ENCODE measurements at regions not wholly inside any gene's neighbourhood (a gene's known extent, or its start where the extent isn't known, plus 50 kb on each side); places are given as distances from the start of the nearest gene placed in this dataset.
A peak's percentile ranks its signal among the peaks of the same experiment; 100 is the strongest.
"Not testable (repeated sequence)": the region's sequence is repeated elsewhere in the genome, so short reads cannot be mapped to it uniquely, and the experiment has no call there.

DNA sequence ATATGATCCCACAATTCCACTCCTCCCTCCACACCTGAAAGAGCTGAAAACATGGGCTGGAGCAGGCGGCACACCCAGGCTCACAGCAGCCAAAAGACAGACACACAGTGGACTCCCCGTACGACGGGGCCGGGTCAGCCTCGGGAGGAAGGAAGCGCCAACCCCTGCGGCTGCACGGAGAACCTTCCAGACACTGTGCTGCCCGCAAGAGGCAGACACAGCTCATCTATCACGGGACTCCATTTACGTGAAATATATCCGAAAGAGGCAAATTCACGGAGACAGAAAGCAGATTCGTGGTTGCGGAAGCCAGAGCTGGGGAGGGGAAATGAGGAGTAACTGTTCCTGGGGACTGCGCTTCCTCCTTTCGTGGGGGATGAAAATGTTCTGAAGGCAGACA is 165.0 kb downstream of the BRD1 start:
- POLR2A ChIA-PET, result no interaction called here
- ATAC-seq (no peak), DNase-seq (no peak)
- Mint-ChIP-seq H3K27me3 (peaks cover 0 to 2% (median 0%) of the 10 kb centered on the region in 5 donors), H3K4me3 (no peak overlapping the region), H3K9me3 (no peaks in the 10 kb centered on the region), H3K36me3 (peaks cover 0 to 2% (median 0%) of the 10 kb centered on the region in 3 donors), H3K4me1 (peaks cover 11 to 26% (median 23%) of the 10 kb centered on the region in 4 donors), H3K27ac (peak overlapping the region in 2 of 10 donors; percentile 46 to 58)

DNA sequence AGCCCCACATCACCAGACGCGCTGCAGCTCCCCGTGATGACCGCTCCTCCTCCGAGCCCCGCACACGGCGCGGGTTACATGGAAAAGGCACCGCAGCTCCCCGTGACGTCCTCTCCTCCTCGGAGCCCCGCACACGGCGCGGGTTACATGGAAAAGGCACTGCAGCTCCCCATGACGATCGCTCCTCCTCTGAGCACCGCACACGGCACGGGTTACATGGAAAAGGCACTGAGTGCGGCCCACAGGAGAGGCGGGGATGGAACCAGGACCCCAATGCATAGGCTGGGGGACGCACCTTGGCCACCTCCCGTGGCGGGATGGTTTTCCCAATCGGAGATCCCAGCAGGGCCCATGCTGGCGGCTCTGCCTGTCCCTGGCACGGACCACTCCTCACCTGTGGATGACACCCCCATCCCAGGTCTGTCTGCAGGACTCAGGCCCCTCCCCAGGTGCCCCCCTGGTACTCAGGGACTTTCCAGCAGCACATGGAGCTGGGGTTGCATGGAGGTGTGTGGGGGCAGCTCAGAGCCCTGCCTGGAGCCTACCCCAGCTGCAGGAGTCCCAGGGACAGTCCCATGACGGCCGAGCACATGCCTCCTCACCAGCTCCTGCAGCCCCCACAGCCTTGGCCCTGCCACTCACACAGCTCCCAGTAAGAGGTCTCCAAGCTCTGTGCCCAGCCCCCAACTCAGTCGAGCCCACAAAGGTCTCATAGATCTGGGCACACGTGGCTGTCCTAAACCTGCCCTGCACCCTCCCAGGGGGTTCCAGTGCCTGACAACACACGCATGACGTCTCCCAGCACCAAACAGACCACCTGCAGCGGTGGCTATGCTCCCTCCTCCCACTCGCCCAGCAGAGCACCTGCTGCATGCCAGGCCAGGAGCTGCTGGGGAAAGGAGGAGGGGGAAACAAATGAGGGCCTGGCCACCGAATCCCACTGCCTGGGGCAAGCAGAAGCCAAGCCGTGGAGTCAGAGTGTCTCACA is 166.6 kb downstream of the BRD1 start:
- H3K4me3 Mint-ChIP-seq, result no peak overlapping the region
- ATAC-seq, result no peak

DNA sequence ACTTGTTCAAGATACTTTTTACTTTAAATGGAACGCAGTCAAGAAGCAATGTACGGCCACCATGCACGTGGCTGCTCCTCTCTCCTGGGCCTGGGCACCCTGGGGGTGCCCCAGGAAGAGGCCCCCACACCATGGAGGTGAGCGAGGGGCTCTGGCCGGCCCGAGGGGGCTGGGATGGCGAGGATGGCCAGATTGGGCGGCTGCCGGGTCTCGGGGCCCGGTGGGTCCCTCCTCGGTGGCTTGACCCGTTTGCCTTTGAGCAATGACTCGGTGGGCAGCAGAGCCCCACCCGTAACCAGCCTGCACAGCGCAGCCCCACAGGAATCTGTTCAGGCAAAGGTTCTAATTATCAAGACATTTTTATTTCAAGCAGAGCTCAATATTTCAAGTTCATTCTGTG is 167.4 kb downstream of the BRD1 start:
- ATAC-seq, result no peak

More for the DNA sequence above, 166.6 kb downstream of the BRD1 start:
- Mint-ChIP-seq H3K36me3 (peaks cover 0 to 6% (median 0%) of the 10 kb centered on the region in 3 donors), H3K4me1 (peaks cover 11 to 25% (median 24%) of the 10 kb centered on the region in 4 donors), H3K27ac (peak overlapping the region in 1 of 10 donors; percentile 44), H3K27me3 (no peaks in the 10 kb centered on the region), H3K9me3 (no peaks in the 10 kb centered on the region)
- DNase-seq, result peak in 2 of 10 donors; percentile 11 to 56
- POLR2A ChIA-PET, result no interaction called here

DNA sequence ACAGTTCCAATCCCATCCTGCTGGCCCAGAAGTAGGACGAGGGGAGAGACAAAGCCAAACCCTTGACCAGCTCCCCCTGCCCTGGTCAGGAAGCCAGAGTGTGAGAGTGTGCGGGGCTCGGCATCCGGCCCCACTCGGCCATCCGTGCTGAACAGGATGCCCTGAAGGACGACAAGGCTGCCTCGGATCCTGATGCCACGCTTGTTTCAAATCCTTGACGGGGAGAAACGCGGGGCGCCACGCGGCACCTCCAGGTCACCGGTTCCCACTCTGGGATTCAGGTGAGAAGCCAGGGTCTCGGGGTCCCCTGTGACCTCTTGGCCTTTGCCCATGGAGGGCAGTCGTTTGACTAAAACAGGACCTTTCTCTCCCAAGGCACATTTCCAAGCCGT is 167.8 kb downstream of the BRD1 start:
- DNase-seq, result peak in 1 of 10 donors; percentile 13

More for the DNA sequence above, 167.4 kb downstream of the BRD1 start:
- Mint-ChIP-seq H3K9me3 (no peaks in the 10 kb centered on the region), H3K36me3 (peaks cover 0 to 9% (median 2%) of the 10 kb centered on the region in 3 donors), H3K27me3 (no peaks in the 10 kb centered on the region), H3K27ac (peak overlapping the region in 1 of 10 donors; percentile 44), H3K4me3 (no peak overlapping the region), H3K4me1 (peaks cover 14 to 30% (median 27%) of the 10 kb centered on the region in 4 donors)
- POLR2A ChIA-PET, result no interaction called here
- DNase-seq, result peak in 1 of 10 donors; percentile 16

DNA sequence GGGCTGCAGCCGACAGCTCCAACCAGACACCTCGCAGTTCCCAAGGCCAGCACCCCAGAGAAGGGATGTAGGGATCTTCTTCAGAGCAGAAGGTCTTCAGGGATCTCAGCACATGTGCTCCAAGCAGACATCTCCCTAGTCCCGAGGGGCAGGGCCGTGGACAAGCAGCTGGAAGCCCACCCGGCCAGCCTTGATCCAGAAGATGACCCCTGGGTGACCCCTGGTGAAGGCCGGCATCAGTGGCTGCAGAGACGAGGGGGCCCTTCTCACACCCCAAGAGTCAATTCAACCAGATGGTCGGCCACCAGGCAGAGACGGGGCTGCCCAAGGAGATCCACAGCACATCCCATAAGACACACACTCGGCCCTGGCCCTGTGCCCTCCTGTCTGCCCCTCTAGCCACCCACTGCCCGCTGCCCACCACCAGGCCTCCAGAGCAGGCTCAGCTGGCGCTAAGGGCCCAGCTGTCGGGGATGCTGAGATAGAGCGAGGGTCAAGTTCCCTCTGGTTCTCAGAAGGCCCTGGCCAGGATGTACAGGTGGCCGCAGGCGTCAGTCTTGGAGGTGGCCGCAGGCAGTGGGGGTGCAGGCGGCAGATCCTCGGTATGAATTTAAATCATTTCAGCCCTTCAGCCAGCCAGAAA is 168.3 kb downstream of the BRD1 start:
- no peaks in the 10 kb centered on the region for H3K27me3 Mint-ChIP-seq
- peaks cover 14 to 39% (median 35%) of the 10 kb centered on the region in 4 donors for H3K4me1 Mint-ChIP-seq
- no peaks in the 10 kb centered on the region for H3K9me3 Mint-ChIP-seq
- POLR2A ChIA-PET, result no interaction called here
- ATAC-seq (no peak), DNase-seq (peak in 2 of 10 donors; percentile 15 to 59)
- peak overlapping the region in 2 of 10 donors; percentile 2 to 41 for H3K4me3 Mint-ChIP-seq
- no peak overlapping the region for H3K27ac Mint-ChIP-seq
- peaks cover 0 to 15% (median 2%) of the 10 kb centered on the region in 3 donors for H3K36me3 Mint-ChIP-seq

More for the DNA sequence above, 167.8 kb downstream of the BRD1 start:
- Mint-ChIP-seq H3K4me3 (no peak overlapping the region), H3K27me3 (no peaks in the 10 kb centered on the region), H3K4me1 (peaks cover 14 to 34% (median 30%) of the 10 kb centered on the region in 4 donors), H3K36me3 (peaks cover 0 to 12% (median 2%) of the 10 kb centered on the region in 3 donors), H3K27ac (no peak overlapping the region), H3K9me3 (no peaks in the 10 kb centered on the region)
- ATAC-seq, result no peak
- POLR2A ChIA-PET, result no interaction called here

DNA sequence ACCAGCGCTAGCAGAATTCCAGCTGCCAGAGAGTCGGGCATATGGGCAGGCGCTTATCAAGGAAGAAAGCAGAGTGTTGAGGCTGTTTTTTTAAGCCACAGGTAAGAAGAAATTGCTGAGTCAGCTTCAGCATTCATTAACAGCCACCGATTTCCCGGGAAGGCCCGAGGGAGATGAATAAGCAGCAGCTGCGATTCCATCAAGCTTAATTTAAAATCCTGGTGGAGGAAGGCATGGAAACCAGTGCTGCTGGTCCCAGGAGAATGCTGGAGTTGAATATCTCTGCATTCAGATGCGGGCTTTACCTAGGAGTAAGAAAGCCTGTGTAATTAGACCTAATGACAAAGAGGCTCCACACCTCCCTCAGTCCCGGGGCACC is 168.8 kb downstream of the BRD1 start:
- H3K4me1 Mint-ChIP-seq, result peaks cover 14 to 44% (median 37%) of the 10 kb centered on the region in 4 donors
- DNase-seq, result no peak
- POLR2A ChIA-PET, result interaction anchor here (2.4 kb wide), 1 partner anchor 11 kb away, joined by 7 read pairs; no protein-coding TSS in a partner anchor
- no peak for ATAC-seq
- peaks cover 0 to 15% (median 2%) of the 10 kb centered on the region in 3 donors for H3K36me3 Mint-ChIP-seq
- no peaks in the 10 kb centered on the region for H3K9me3 Mint-ChIP-seq
- peak overlapping the region in 6 of 10 donors; percentile 2 to 97 (median 81) for H3K4me3 Mint-ChIP-seq
- H3K27ac Mint-ChIP-seq, result peak overlapping the region in 5 of 10 donors; percentile 51 to 97 (median 80)
- no peaks in the 10 kb centered on the region for H3K27me3 Mint-ChIP-seq

DNA sequence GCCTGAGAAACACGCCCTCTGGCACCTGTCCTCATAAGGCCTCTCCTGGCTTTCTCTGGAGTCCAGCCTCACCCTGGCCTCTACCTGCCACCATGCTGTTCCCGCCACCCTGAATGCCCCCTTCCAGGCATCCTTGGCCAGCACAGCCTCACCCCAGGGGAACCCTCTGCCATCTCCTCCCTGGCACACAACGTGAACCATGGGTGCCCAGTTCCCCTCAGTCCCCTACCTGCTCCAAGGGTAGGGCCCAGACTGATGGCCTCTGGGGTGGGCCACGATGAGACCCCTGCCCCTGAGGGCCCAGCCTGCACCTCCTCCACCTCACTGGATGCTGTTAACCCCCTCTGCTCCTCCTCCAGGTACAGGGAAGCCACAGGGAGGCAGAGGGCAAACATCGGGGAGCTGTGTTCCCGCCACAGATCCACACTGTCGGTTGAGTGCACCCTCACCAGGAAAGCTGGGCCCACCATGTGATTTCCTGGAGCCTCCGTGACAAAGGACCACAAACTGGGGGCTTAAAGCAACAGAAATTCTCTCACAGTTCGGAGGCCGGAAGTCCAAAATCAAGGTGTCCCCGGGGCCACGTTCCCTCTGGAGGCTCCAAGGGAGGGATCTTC is 169.6 kb downstream of the BRD1 start:
- ATAC-seq, result no peak
- H3K4me1 Mint-ChIP-seq, result peaks cover 14 to 51% (median 40%) of the 10 kb centered on the region in 4 donors
- POLR2A ChIA-PET, result interaction anchor here (2.4 kb wide), 1 partner anchor 12 kb away, joined by 7 read pairs; no protein-coding TSS in a partner anchor

DNA sequence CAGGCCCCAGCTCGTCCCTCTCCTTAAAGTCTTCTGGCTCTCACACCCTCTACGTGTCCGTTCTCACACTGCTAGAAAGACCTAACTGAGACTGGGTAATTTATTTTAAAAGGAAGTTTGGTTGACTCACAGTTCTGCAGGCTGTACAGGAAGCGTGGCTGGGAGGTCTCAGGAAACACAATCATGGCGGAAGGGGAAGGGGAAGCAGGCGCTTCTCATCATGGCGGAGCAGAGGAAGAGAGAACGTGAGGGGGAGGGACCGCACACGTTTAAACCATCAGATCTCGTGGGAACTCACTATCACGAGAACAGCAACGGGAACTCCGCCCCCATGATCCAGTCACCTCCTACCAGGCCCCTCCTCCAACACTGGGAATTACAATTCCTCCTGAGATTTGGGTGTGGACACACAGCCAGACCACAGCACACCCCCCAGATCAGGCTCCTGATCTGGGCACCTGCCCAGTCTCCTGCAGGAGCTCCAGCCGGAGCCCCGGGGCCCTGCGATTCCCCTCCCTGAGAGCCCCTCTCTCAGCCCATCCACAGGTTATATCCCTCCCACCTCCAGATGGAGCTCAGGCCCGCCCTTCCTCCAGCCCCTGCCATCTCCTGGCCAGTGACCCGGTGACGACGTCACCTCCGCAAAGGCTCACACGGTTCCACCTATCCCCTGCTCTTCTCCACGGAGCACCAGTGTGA is 170.2 kb downstream of the BRD1 start:
- peak overlapping the region; percentile 89 to 99 (median 95) for H3K4me3 Mint-ChIP-seq
- POLR2A ChIA-PET, result interaction anchor here (1.0 to 2.4 kb wide), 3 partner anchors 9 to 144 kb away, joined by 3 to 7 read pairs (median 6); no protein-coding TSS in a partner anchor
- no peaks in the 10 kb centered on the region for H3K27me3 Mint-ChIP-seq
- H3K4me1 Mint-ChIP-seq, result peaks cover 16 to 53% (median 42%) of the 10 kb centered on the region in 4 donors
- peaks cover 0 to 18% (median 2%) of the 10 kb centered on the region in 3 donors for H3K36me3 Mint-ChIP-seq
- peak overlapping the region; percentile 85 to 97 (median 94) for H3K27ac Mint-ChIP-seq
- H3K9me3 Mint-ChIP-seq, result no peaks in the 10 kb centered on the region
- DNase-seq (peak; percentile 33 to 88 (median 69)), ATAC-seq (peak; percentile 90 to 93)

More for the DNA sequence above, 169.6 kb downstream of the BRD1 start:
- Mint-ChIP-seq H3K4me3 (peak overlapping the region; percentile 89 to 99 (median 95)), H3K36me3 (peaks cover 0 to 15% (median 2%) of the 10 kb centered on the region in 3 donors), H3K27me3 (no peaks in the 10 kb centered on the region), H3K9me3 (no peaks in the 10 kb centered on the region), H3K27ac (peak overlapping the region; percentile 85 to 97 (median 94))
- no peak for DNase-seq

DNA sequence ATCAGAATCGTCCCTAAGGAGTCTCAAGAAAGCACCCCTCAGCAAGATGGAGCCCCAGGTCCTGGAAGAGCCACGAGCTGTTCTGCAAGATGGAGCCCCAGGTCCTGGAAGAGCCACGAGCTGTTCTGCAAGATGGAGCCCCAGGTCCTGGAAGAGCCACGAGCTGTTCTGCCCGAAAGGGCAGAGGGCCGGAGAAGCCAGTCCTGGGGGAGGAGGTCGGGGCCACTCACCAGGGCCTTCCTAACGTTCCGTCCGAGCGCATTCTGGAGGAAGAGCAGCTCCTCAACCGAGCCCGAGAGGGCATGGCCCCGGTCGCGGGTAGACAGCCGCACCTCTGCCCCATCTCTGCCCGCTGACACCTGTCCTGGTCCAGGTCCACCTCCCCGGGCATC is 170.8 kb downstream of the BRD1 start:
- H3K36me3 Mint-ChIP-seq, result peaks cover 0 to 22% (median 2%) of the 10 kb centered on the region in 3 donors
- POLR2A ChIA-PET, result interaction anchor here (1.0 to 2.4 kb wide), 3 partner anchors 9 to 144 kb away, joined by 3 to 7 read pairs (median 6); no protein-coding TSS in a partner anchor
- ATAC-seq (peak; percentile 45 to 65), DNase-seq (peak in 4 of 10 donors; percentile 20 to 55 (median 42))
- not testable (repeated sequence) for H3K9me3 Mint-ChIP-seq, H3K27me3 Mint-ChIP-seq
- peak overlapping the region; percentile 85 to 97 (median 94) for H3K27ac Mint-ChIP-seq
- H3K4me1 Mint-ChIP-seq, result peaks cover 17 to 55% (median 44%) of the 10 kb centered on the region in 4 donors
- peak overlapping the region; percentile 89 to 99 (median 95) for H3K4me3 Mint-ChIP-seq

DNA sequence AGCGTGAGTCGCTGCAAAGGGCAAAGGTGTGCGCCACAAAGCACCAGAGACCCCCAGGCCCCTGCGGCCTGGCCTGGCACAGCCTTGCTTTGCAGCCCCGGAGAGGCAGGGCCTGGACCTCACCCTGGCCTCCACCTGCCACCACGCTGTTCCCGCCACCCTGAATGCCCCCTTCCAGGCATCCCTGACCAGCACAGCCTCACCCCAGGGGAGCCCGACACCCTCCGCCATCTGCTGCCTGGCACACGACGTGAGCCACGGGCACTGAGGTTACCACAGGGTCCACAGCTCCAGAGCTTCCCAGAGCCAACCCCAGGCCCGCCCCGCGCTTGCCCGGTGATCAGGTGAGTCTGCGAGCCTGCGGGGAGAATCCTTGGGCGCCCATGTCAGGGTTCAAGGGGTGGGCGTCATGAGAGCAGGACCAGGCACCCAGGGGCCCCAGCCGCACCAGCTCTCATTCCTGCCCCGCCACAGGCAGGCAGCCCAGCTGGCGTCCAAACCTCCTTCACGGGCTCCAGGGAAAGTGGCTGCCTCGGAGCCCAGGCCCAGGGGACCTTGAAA is 171.3 kb downstream of the BRD1 start:
- Mint-ChIP-seq H3K4me1 (peaks cover 18 to 58% (median 44%) of the 10 kb centered on the region in 4 donors), H3K9me3 (no peaks in the 10 kb centered on the region), H3K27ac (peak overlapping the region in 6 of 10 donors; percentile 18 to 96 (median 76)), H3K4me3 (peak overlapping the region; percentile 89 to 99 (median 95)), H3K36me3 (peaks cover 0 to 23% (median 2%) of the 10 kb centered on the region in 3 donors), H3K27me3 (no peaks in the 10 kb centered on the region)
- peak in 1 of 10 donors; percentile 60 for DNase-seq
- POLR2A ChIA-PET, result interaction anchor here (1.5 to 2.4 kb wide), 2 partner anchors 10 to 13 kb away, joined by 6 to 7 read pairs; no protein-coding TSS in a partner anchor
- no peak for ATAC-seq

DNA sequence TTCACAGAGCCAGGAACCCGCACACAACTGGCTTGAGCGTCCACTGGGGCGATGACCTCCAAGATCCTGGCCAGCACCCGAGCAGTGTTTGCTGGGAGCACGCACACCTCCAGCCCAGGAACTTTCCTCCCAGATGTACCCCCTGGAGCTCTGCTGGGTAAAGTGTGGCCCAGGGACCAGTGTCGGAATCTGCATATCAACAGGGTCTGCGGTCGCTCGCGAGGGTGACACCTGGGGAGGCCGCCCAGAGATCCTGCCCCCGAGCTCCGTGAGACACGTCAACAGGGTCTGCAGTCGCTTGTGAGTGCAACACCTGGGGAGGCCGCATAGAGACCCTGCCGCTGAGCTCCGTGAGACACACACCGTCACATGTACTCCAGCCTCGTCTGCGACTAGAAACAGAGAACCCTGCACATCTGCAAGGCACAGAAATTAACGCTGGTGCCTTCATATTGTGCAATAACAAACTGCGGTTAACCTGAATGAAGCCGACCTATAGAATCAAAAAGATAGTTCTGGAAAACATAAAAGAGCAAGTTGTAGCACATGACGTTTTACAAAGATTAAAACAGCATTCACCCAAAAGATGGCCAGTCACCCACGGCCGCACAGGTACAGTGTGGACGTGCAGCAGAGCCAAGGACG is 172.4 kb downstream of the BRD1 start:
- no peaks in the 10 kb centered on the region for H3K27me3 Mint-ChIP-seq
- H3K36me3 Mint-ChIP-seq, result peaks cover 0 to 25% (median 2%) of the 10 kb centered on the region in 3 donors
- DNase-seq, result no peak
- no peak for ATAC-seq
- H3K4me3 Mint-ChIP-seq, result peak overlapping the region; percentile 48 to 96 (median 89)
- H3K4me1 Mint-ChIP-seq, result peaks cover 18 to 62% (median 44%) of the 10 kb centered on the region in 4 donors
- POLR2A ChIA-PET, result no interaction called here
- peak overlapping the region in 7 of 10 donors; percentile 7 to 81 (median 60) for H3K27ac Mint-ChIP-seq
- H3K9me3 Mint-ChIP-seq, result no peaks in the 10 kb centered on the region

Measured in naive thymus-derived CD8-positive, alpha-beta T cell (primary cell).